SJSA1 (cell line): ENCODE measurements at regions not wholly inside any gene's neighbourhood (a gene's known extent, or its start where the extent isn't known, plus 50 kb on each side); places are given as distances from the start of the nearest gene placed in this dataset.

Source experiments
- DNase-seq, 2 experiments: peaks; one replicate each; pipeline ENCODE4 v3.0.0-alpha.2; 2015 to 2020; ENCODE audit warnings: low spot score in 2 of 2, low read depth in 1 of 2
- H3K27ac ChIP-seq: fragments of 250-450 bp; sonication (Bioruptor Pico); 2 replicates; pipeline ENCODE4 v1.5.1; 2020; ENCODE audit warnings: mild to moderate bottlenecking, moderate library complexity
- H3K27me3 ChIP-seq: fragments of 250-450 bp; sonication (Bioruptor Pico); replicated peaks from 2 replicates; pipeline ENCODE4 v1.5.1; 2020; ENCODE audit warnings: mild to moderate bottlenecking, moderate library complexity
- H3K36me3 ChIP-seq: fragments of 250-450 bp; sonication (Bioruptor Pico); 2 replicates; pipeline ENCODE4 v1.5.1; 2020; ENCODE audit warnings: mild to moderate bottlenecking
- H3K4me1 ChIP-seq: fragments of 250-450 bp; sonication (Bioruptor Pico); replicated peaks from 2 replicates; pipeline ENCODE4 v1.6.1; 2021; ENCODE audit warnings: mild to moderate bottlenecking
- H3K4me3 ChIP-seq: fragments of 250-450 bp; sonication (Bioruptor Pico); 2 replicates; pipeline ENCODE4 v1.5.1; 2020; ENCODE audit warnings: mild to moderate bottlenecking
- H3K9me3 ChIP-seq: fragments of 250-450 bp; sonication (Bioruptor Pico); replicated peaks from 2 replicates; pipeline ENCODE4 v1.5.1; 2020; ENCODE audit warnings: mild to moderate bottlenecking

DNA sequence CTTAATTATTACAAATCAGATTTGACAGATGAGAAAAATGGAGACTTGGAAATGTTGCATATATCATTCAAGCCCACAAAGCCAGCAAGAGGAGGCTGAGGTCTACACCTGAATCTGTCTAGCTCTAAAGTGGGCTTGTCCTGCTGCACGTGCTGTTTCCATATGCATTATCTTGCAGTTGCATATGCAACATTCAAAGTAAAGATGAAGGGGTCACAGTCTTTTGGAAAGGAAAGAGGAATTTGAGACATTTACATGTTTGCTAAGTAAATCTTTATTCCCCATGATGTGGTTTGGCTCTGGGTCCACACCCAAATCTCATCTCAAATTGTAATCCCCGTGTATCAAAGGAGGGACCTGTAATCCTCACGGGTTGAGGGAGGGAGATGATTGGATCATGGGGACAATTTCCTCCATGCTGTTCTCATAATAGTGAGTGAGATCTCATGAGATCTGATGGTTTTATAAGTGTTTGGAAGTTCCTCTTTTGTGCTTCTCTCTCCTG lies 98.3 kb downstream of the BACH1 start:
- Histone ChIP-seq H3K4me1 (no peaks in the 10 kb centered on the region), H3K4me3 (no peak overlapping the region), H3K27me3 (no peaks in the 10 kb centered on the region), H3K36me3 (no peaks in the 10 kb centered on the region), H3K9me3 (no peaks in the 10 kb centered on the region), H3K27ac (no peak overlapping the region)
- no peak for DNase-seq

DNA sequence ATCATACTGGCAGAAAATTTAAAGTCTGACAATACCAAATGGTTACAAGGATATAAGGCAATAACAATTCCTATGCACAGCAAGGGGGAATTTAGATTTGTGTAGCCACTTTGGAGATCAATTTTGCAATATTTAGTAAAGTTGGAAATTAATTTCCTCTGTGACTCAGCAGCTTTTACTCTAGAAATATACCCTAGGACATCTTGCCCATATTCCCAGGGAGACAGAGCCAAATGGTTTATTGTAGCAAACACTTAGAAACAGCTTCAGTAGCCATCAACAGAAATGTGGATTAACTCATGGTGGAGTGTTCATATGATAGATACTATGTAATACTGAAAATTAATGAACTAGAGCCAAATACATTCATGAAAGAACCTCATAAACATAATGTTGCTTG lies 104.6 kb downstream of the BACH1 start:
- H3K4me3 ChIP-seq = no peak overlapping the region
- no peak for DNase-seq
- no peaks in the 10 kb centered on the region for H3K9me3 ChIP-seq
- no peak overlapping the region for H3K27ac ChIP-seq
- H3K4me1 ChIP-seq = no peaks in the 10 kb centered on the region
- H3K36me3 ChIP-seq = no peaks in the 10 kb centered on the region
- no peaks in the 10 kb centered on the region for H3K27me3 ChIP-seq

DNA sequence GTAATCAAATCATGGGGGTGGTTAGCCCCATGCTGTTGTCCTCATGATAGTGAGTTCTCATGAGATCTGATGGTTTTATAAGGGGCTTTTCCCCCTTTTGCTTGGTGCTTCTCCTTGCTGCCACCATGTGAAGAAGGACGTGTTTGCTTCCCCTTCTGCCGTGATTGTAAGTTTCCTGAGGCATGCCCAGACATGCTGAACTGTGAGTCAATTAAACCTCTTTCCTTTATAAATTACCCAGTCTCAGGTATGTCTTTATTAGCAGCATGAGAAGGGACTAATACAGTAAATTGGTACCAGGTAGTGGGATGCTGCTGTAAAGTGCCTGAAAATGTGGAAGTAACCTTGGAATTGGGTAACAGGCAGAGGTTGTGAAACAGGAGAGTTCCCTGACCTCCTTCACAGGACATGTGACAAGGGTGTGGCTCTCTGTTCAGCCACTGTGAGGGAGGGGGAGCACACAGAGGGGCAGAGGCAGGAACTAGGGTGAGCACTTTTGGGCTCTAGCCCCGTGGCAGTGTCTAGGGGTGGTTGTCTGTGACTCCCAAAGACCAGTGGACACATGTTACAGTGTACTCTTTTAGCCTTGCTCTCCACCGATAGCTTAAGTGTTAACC lies 105.3 kb downstream of the BACH1 start:
- Histone ChIP-seq H3K27ac (no peak overlapping the region), H3K27me3 (no peaks in the 10 kb centered on the region), H3K9me3 (no peaks in the 10 kb centered on the region), H3K4me3 (no peak overlapping the region), H3K4me1 (no peaks in the 10 kb centered on the region), H3K36me3 (no peaks in the 10 kb centered on the region)
- no peak for DNase-seq

DNA sequence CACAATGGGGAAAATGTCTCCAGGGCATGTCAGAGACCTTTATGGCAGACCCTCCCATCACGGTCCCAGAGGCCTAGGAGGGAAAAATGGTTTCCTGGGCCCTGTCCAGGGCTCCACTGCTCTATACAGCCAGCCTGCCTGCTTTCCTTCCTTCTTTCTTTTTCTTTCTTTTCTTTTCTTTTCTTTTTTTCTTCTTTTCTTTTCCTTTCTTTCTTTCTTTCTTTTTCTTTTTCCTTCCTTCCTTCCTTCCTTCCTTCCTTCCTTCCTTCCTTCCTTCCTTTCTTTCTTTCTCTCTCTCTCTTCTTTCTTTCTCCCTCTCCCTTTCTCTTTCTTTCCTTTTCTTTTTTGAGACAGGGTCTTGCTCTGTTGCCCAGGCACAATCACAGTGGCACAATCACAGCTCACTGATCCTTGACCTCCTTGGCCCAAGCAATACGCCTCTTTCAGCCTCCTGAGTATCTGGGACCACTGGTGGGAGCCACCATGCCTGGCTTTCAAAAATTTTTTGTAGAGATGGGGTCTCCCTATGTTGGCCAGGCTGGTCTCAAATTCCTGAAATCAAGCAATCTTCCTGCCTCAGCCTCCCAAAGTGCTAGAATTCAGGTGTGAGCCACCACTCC lies 106.9 kb downstream of the BACH1 start:
- H3K4me3 ChIP-seq = no peak overlapping the region
- H3K4me1 ChIP-seq = no peaks in the 10 kb centered on the region
- H3K9me3 ChIP-seq = no peaks in the 10 kb centered on the region
- H3K27me3 ChIP-seq = no peaks in the 10 kb centered on the region
- no peak overlapping the region for H3K27ac ChIP-seq
- no peak for DNase-seq
- H3K36me3 ChIP-seq = no peaks in the 10 kb centered on the region

DNA sequence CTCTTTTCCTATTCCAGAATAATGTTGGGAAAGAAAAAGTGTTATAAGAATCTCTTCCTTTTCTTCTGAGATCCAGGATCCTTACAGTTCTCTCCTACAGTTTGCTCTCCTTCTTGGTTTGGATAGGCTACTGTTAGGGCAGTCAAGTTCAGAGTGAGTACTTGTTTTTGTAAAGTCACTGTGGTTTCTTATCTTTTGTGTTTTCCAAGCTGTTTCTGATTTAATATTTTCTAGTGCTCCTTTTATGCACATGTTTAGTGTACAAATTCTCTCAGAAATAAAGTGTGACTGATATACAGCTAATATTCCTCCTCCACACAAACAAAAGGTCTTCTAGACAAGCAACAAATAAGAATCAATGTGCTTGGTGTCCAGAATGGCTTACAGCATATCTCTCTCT lies 107.7 kb downstream of the BACH1 start:
- DNase-seq = no peak

DNA sequence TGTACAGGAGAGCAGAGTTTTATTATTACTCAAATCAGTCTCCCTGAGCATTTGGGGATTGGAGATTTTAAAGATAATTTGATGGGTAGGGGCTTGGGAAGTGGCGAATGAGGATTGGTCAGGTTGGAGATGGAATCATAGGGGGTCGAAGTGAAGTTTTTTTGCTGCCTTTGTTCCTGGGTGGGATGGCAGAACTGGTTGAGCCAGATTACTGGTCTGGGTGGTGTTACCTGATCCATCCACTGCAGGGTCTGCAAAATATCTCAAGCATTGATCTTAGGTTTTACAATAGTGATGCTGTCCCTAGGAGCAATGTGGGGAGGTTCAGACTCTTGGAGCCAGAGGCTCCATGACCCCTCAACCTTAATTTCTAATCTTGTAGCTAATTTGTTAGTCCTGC lies 108.8 kb downstream of the BACH1 start:
- Histone ChIP-seq H3K4me3 (no peak overlapping the region), H3K27me3 (no peaks in the 10 kb centered on the region), H3K36me3 (no peaks in the 10 kb centered on the region), H3K27ac (no peak overlapping the region), H3K4me1 (no peaks in the 10 kb centered on the region), H3K9me3 (no peaks in the 10 kb centered on the region)
- no peak for DNase-seq

More for the DNA sequence above, 107.7 kb downstream of the BACH1 start:
- H3K27ac ChIP-seq = no peak overlapping the region
- no peaks in the 10 kb centered on the region for H3K27me3 ChIP-seq
- no peaks in the 10 kb centered on the region for H3K9me3 ChIP-seq
- H3K4me1 ChIP-seq = no peaks in the 10 kb centered on the region
- no peak overlapping the region for H3K4me3 ChIP-seq
- no peaks in the 10 kb centered on the region for H3K36me3 ChIP-seq

DNA sequence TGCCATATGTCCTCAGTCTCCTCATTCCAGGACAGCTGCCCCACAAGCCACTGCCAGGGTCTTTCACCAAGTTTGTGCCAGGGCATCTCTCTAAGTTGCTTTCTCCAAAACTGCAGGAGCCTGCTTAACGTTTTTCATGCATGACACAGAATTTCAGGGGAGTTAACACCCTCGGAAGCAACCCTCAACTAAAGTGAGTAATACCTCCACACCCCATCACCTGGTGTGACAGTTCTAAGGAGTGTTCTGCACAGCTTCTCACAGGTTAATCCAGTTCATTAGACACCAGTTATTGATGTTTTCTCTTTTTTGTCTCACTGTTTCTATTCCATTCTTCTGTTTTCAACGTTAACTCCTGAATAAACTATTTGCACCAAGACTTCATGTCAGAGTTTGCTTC lies 115.0 kb downstream of the BACH1 start:
- no peak for DNase-seq
- Histone ChIP-seq H3K27me3 (no peaks in the 10 kb centered on the region), H3K9me3 (no peaks in the 10 kb centered on the region), H3K27ac (no peak overlapping the region), H3K4me1 (no peaks in the 10 kb centered on the region), H3K4me3 (no peak overlapping the region), H3K36me3 (no peaks in the 10 kb centered on the region)

DNA sequence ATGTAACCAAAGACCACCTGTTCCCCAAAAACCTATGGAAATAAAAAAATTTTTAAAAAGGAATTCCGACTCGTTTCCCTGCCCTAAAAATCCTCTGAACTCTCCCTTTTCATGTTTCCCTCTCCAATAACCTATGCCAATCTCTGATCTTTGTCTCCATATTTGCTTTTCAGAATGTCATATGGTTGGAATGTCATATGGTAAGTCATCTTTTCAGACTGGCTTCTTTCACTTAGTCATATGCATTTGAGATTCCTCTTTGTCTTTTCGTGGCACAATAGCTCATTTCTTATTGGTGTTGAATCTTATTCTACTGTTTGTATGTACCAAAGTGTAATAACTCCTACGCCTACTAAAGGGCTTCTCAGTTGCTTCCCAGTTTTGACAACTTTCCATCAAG lies 117.5 kb downstream of the BACH1 start:
- Histone ChIP-seq H3K9me3 (no peaks in the 10 kb centered on the region), H3K36me3 (no peaks in the 10 kb centered on the region), H3K27me3 (no peaks in the 10 kb centered on the region), H3K4me3 (no peak overlapping the region), H3K4me1 (no peaks in the 10 kb centered on the region), H3K27ac (no peak overlapping the region)
- no peak for DNase-seq

DNA sequence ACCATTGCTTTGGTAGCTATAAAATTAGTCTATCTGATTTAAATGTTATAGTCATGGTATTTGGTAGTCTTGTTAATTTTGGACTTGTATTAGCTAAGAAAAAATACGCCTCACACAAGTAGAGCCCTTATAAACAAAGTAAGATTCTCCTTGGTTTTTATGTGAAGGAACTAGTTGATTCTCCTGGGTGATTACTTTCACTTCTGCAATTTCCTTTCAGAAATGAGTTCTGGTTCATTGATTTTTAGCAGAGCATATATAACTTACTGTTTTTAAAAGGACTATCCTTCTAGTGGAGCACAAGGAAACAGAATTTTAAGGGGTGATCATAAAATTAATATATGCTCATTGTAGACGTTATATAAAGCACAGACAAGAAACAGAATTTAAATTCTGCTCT lies 120.1 kb downstream of the BACH1 start:
- no peaks in the 10 kb centered on the region for H3K36me3 ChIP-seq
- no peak for DNase-seq
- no peaks in the 10 kb centered on the region for H3K9me3 ChIP-seq
- H3K4me3 ChIP-seq = no peak overlapping the region
- H3K4me1 ChIP-seq = no peaks in the 10 kb centered on the region
- no peak overlapping the region for H3K27ac ChIP-seq
- H3K27me3 ChIP-seq = no peaks in the 10 kb centered on the region

DNA sequence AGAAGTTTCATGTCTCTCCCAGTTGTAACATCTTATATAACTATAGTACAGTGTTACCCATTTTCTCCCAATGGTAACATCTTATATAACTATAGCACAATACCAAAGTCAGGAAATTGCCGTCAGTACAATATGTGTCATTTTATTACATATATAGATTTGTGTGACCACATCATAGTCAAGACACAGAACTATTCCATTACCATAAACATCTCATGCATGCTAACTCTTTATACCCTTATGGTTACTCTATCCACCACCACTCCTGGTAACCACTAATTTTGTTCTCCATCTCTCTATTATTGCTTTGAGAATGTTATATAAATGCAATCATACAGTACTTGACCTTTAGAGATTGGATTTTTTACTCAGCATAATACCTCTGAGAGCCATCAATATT lies 120.7 kb downstream of the BACH1 start:
- DNase-seq = no peak
- Histone ChIP-seq H3K9me3 (no peaks in the 10 kb centered on the region), H3K4me3 (no peak overlapping the region), H3K4me1 (no peaks in the 10 kb centered on the region), H3K27me3 (no peaks in the 10 kb centered on the region), H3K36me3 (no peaks in the 10 kb centered on the region), H3K27ac (no peak overlapping the region)

DNA sequence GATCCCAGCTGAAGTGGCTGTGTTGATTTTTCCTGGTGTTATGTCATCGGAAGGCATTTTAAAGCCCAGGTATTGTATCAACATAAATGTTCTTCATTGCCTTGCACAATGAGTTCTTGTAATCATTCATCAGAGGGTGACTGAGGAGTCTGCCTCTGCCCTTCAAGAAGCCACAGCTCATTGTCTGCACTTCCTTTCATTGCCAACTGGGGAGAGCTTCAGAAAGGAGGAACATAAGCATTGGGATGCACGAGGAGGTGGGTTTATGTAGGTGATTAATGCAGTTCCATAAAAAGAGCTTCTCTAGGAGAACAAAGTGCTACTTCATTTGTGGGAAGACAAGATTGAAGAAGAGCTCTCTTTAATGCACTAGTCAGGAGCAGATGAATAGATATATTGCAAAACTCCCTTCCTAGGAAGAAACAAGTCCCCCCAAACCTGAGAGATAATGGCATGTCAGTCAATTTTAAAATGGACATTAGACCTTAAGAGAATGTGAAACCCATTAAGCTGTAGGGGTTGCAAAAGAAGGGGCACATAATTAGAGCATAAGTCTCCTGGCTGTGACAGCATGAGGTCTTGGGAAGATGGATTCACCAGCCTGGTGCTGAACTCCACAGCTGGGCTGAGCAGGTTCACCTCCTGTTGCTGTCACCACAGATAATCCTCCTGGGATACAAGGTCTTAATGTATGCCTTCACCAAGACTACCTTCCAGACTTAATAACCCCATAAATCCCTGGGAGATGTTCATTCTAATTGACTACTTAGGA lies 124.6 kb downstream of the BACH1 start:
- Histone ChIP-seq H3K4me1 (no peaks in the 10 kb centered on the region), H3K36me3 (no peaks in the 10 kb centered on the region), H3K9me3 (no peaks in the 10 kb centered on the region), H3K27ac (no peak overlapping the region), H3K27me3 (no peaks in the 10 kb centered on the region), H3K4me3 (no peak overlapping the region)
- no peak for DNase-seq

DNA sequence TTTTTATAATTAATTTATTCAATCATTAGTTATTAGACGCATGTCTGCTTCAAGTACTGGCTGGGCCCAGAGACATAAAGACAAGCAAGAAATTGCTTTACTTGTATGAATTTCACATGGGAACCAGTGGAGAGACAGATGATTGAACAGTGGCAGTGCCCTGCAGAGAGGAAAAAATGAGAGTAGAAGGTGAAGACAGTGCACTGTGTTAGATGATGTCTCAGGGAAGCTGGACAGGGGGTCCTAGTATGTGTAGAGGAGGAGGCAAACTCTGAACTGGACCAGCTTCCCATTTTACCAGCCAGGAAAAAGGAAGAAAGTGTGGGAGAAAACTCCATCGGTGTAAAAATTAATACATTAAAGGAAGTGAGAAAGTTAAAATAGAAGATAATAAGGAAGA lies 126.0 kb downstream of the BACH1 start:
- no peaks in the 10 kb centered on the region for H3K4me1 ChIP-seq
- DNase-seq = no peak
- H3K4me3 ChIP-seq = no peak overlapping the region
- no peak overlapping the region for H3K27ac ChIP-seq
- no peaks in the 10 kb centered on the region for H3K9me3 ChIP-seq
- no peaks in the 10 kb centered on the region for H3K27me3 ChIP-seq
- H3K36me3 ChIP-seq = no peaks in the 10 kb centered on the region

DNA sequence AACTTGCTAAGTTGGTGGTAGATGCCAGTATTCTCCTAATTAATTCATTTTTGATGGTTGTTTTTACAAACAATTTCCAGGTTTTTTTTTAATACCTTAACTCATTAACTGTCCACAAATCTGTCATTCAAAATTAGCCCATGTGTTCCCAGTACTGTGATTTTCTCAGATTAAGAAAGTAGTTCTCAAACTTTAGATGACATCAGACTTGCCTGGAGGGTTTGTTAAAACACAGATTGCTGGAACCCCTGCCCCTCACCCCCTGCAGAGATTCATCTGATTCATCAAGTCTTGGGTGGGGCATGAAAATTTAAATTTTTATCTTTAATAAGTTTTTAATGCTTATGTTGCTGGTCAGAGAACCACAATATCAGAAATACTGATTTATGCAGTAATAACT lies 130.5 kb downstream of the BACH1 start:
- Histone ChIP-seq H3K27ac (no peak overlapping the region), H3K27me3 (no peaks in the 10 kb centered on the region), H3K4me3 (no peak overlapping the region), H3K9me3 (no peaks in the 10 kb centered on the region), H3K4me1 (peaks cover 11% of the 10 kb centered on the region), H3K36me3 (no peaks in the 10 kb centered on the region)
- no peak for DNase-seq

DNA sequence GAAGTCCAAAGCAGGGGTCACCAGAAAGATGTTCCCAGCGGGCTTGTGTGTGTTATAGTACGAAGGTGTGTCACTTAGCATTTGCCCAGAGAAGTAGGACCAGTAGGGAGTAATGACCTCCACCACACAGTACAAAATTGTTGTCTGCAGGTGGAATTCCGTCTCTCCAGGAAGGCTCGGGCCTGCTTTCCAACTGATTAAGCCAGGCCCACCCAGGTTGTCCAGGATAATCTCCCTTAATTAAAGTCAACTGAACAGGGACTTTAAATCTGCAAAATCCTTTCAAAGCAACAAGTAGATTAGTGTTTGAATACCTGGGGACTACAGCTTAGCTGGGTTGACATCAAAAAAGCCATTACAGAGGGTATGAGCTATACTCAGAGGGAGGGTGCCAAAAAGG lies 131.3 kb downstream of the BACH1 start:
- Histone ChIP-seq H3K4me3 (no peak overlapping the region), H3K9me3 (no peaks in the 10 kb centered on the region), H3K27ac (no peak overlapping the region), H3K27me3 (no peaks in the 10 kb centered on the region), H3K4me1 (peaks cover 15% of the 10 kb centered on the region), H3K36me3 (no peaks in the 10 kb centered on the region)
- no peak for DNase-seq
